GM12891 (cell line): ENCODE measurements at regions not wholly inside any gene's neighbourhood (a gene's known extent, or its start where the extent isn't known, plus 50 kb on each side); places are given as distances from the start of the nearest gene placed in this dataset.

Experiments used
- POLR2A ChIP-seq: IDR thresholded peaks from 2 replicates; pipeline ENCODE4 v1.6.1; 2011; ENCODE audit warnings: low read depth, low read length, control low read depth
- POLR2AphosphoS5 ChIP-seq: IDR thresholded peaks from 2 replicates; pipeline ENCODE4 v1.6.1; 2011; ENCODE audit warnings: low read depth, low read length, control low read depth
- POU2F2 ChIP-seq: IDR thresholded peaks from 2 replicates; pipeline ENCODE4 v1.6.1; 2011; ENCODE audit warnings: low read depth, mild to moderate bottlenecking, control low read depth, low read length, moderate library complexity
- SPI1 ChIP-seq: IDR thresholded peaks from 2 replicates; pipeline ENCODE4 v1.6.1; 2011; ENCODE audit warnings: low read depth, low read length, control low read depth
- TAF1 ChIP-seq: IDR thresholded peaks from 2 replicates; pipeline ENCODE4 v1.6.1; 2011; ENCODE audit warnings: low read depth, low read length, control low read depth

DNA sequence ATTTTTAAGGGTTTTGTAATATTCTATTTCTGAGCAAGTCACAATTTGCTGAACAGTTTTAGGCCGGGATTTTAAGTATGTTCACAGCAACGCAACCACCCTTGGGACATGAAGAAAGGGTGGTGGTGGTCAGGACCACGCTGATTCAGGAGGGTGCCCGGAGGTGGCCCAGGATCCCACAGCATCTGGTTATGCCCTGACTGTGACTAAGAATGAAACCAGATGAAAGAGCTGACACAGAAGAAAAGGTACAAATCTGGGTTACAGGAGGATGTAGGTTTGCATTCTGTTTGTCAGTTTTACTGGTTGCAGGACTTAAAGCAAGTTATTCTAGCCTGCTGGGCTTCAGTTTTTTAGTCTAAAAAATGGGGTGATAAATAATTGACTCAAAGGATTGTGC is 279.7 kb downstream of the CCSER2 start:
- no peak for TF ChIP-seq POLR2AphosphoS5
- no peak for TF ChIP-seq POLR2A
- no peak for TF ChIP-seq TAF1
- no peak for TF ChIP-seq SPI1
- TF ChIP-seq POU2F2, result no peak
